DND-41 (cell line): ENCODE measurements at regions not wholly inside any gene's neighbourhood (a gene's known extent, or its start where the extent isn't known, plus 50 kb on each side); places are given as distances from the start of the nearest gene placed in this dataset.

Experiments
- EZH2 ChIP-seq: IDR thresholded peaks from 3 replicates; pipeline ENCODE4 v1.6.1; 2012; ENCODE audit warnings: borderline replicate concordance, low read depth, mild to moderate bottlenecking, moderate library complexity, low read length, inconsistent platforms; ENCODE audit not compliant: severe bottlenecking
- TF ChIP-seq, protein P1 (sequence below): IDR thresholded peaks from 2 replicates; pipeline ENCODE4 v1.5.1; 2012; ENCODE audit warnings: borderline replicate concordance, low read length, moderate library complexity, mild to moderate bottlenecking; ENCODE audit not compliant: poor library complexity, severe bottlenecking; ENCODE audit errors: extremely low read depth

DNA sequence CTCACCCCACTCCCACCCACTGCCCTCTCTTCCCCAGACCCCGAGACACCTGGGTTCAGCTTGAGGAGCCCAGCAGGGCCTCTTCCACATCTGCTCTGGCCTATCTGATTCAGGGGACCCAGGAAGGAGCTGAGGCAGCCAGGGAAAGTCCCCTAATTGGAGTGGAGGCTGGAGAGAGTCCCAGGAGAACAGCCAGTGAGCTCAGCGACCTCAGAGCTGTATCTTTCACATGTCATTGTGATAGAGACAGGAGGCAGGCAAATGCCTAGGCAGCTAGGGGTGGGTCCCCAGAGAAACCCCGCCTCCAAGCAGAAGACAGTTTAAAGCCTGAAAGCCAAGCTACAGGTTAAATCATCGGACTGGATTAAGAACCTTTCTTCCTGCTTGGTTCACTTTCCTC lies 122.7 kb downstream of the MATN1 start:
- TF ChIP-seq, protein P1, sequence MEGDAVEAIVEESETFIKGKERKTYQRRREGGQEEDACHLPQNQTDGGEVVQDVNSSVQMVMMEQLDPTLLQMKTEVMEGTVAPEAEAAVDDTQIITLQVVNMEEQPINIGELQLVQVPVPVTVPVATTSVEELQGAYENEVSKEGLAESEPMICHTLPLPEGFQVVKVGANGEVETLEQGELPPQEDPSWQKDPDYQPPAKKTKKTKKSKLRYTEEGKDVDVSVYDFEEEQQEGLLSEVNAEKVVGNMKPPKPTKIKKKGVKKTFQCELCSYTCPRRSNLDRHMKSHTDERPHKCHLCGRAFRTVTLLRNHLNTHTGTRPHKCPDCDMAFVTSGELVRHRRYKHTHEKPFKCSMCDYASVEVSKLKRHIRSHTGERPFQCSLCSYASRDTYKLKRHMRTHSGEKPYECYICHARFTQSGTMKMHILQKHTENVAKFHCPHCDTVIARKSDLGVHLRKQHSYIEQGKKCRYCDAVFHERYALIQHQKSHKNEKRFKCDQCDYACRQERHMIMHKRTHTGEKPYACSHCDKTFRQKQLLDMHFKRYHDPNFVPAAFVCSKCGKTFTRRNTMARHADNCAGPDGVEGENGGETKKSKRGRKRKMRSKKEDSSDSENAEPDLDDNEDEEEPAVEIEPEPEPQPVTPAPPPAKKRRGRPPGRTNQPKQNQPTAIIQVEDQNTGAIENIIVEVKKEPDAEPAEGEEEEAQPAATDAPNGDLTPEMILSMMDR, result no peak
- TF ChIP-seq EZH2, result no peak
